ENCODE measurements at regions not wholly inside any gene's neighbourhood (a gene's known extent, or its start where the extent isn't known, plus 50 kb on each side); places are given as distances from the start of the nearest gene placed in this dataset.

- TF ChIP-seq CHD7 (IDR thresholded peaks at IDR 0.05; ENCODE audit: insufficient replicate concordance, low read length) (no peak), KDM4A (IDR thresholded peaks at IDR 0.05; ENCODE audit: low read depth, low read length, severe bottlenecking) (no peak), CREB1 (IDR thresholded peaks at IDR 0.05) (no peak), RXRA (IDR thresholded peaks at IDR 0.05; ENCODE audit: insufficient read depth, low read depth, low read length) (no peak), ZNF274 (IDR thresholded peaks at IDR 0.05; ENCODE audit: borderline replicate concordance, extremely low read depth, low read length) (no peak), CTCF (IDR thresholded peaks at IDR 0.05; ENCODE audit: control extremely low read depth in 1 of 3, insufficient read depth in 1 of 3, low read depth in 1 of 3, low read length in 3 of 3) (no peak), SIX5 (IDR thresholded peaks at IDR 0.05; ENCODE audit: low read depth, low read length) (no peak), SP2 (IDR thresholded peaks at IDR 0.05; ENCODE audit: low read length) (no peak), CBX8 (IDR thresholded peaks at IDR 0.05; ENCODE audit: borderline replicate concordance, low read depth, low read length) (no peak)
Measured at GRCh38 chr2:120545521-120546047, 190.1 kb upstream of the GLI2 start (continued).
